Stimulated activated CD8-positive, alpha-beta memory T cell treated with anti-CD3 and anti-CD28 coated beads, Interleukin-4, amount 100 ng/mL, for 48 hours (primary cell): ENCODE measurements at regions not wholly inside any gene's neighbourhood (a gene's known extent, or its start where the extent isn't known, plus 50 kb on each side); places are given as distances from the start of the nearest gene placed in this dataset.
"Not testable (repeated sequence)": the region's sequence is repeated elsewhere in the genome, so short reads cannot be mapped to it uniquely, and the experiment has no call there.

Experiments
- DNase-seq: peaks from one replicate; pipeline ENCODE4 v3.0.0-alpha.2; 2020

DNA sequence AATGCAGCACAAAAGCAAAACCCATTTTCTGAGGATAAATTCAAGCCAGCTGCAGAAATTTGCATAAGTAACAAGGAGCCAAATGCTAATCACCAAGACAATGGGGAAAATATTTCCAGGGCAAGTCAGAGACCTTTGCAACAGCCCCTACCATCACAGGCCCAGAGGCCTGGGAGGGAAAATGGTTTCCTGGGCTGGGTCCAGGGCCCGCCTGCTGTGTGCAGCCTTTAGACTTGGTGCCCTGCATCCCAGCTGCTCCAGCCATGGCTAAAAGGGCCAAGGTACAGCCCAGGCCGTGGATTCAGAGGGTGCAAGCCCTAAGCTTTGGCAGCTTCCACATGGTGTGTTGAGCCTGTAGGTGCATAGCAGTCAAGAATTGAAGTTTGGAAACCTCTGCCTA lies 309.5 kb upstream of the SGCG start:
- no peak for DNase-seq

DNA sequence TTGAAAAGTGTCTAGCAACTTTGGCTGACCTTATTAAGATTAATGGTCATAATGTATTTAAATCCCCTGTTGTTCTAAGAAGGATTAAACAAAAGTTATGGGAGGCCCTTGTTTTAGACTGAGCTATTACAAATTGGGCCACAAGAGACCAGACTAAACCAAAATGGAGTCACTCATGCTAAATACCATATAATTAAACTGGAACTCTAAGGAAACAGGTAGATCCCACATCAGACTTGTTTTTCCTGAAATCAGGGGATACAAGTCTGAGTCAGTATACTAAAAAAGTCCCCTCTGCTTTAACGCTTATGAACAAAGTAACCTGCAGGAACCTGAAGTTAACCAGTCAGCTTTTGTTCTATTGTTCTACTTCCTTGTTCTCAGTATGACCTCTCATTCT lies 305.9 kb upstream of the SGCG start:
- no peak for DNase-seq

DNA sequence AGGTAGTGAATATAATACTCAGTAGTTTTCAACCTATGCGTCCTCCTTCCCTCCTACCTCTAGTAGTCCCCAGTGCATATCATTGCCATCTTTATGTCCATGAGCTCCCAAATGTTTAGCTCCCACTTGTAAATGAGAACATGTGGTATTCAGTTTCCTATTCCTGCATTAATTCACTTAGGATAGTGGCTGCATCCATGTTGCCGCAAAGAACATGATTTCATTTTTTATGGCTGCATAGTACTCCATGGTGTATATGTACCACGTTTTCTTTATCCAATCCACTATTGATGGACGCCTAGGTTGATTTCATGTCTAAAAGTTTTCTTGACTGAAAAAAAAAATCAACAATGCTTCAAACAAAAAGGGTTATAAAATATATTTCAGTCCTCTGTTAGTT lies 303.4 kb upstream of the SGCG start:
- DNase-seq: no peak

DNA sequence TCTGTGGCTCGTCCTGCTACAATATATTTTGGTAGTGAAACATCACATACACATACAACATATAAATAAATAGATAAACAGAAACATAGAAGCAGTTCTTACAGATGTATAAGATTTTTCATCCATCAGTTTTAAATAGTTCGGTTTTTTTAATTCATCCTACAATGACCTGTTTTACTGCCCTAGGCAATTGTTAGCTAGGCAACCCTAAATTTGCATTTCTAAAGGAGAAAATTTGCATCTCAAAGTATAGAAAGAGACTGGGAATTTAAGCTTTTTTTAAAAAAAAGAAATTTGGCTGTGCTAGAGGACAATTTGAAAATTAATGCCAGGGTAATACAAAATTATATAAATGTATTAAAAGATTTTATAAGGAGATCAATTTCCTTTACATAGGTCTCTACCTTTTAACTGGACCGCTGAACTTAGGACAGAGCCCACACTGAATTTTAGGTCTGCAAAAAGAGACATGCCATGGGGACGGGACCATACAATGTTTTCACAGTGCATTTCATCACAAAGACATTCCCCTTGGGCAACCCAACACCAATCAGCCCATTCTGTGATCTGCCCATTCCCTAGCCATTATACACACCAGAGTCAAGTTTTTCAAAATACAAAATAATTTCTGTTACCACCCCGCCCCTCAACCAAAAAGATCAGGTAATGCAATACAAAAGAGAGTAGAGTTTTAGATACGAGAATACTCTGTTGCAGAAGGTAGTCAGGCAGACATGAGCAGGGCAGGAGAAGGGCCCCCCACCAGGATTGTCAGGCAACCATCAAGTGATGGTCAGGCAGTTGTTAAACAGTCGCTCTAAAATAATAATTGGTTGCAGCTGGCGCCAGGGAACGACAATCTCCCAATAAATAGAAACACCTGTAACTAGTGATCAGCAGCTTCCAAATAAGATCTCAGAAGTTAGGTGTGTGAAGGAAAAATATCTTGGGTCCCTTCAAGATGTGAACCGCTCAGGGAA lies 299.7 kb upstream of the SGCG start:
- DNase-seq: no peak

DNA sequence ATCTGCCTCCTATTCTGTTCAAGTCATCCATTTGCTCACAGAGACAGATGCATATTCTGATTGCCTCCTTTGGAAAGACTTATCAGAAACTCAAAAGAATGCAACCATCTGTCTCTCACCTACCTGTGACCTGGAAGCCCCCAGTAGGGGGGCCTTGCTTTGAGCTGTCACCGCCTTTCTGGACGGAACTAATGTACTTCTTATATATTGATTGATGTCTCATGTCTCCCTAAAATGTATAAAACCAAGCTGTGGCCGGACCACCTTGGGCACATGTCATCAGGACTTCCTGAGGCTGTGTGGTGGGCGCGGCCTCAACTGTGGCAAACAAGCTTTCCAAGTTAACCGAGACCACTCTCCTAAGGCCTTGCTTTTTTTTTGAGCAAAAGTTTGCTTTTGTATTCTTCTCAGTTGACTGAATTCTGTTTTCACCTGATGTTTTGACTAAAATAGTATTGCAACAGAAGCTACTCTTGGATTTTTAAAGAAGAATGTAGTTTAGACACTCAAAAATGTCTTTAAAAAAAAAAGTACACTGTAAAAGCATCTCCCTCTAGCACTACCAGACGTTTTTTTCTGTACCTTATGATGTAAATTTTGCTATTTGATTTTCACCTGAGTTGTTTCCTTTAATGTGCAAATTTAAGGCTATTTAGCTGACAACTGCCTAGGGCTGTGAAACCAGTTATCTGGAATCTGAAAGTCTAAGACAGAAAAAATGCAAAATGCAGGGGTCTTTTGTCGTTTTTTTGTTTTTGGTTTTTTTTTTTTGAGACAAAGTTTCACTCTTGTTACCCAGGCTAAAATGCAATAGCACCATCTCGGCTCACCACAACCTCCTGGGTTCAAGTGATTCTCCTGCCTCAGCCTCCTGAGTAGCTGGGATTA lies 298.8 kb upstream of the SGCG start:
- not testable (repeated sequence) for DNase-seq

DNA sequence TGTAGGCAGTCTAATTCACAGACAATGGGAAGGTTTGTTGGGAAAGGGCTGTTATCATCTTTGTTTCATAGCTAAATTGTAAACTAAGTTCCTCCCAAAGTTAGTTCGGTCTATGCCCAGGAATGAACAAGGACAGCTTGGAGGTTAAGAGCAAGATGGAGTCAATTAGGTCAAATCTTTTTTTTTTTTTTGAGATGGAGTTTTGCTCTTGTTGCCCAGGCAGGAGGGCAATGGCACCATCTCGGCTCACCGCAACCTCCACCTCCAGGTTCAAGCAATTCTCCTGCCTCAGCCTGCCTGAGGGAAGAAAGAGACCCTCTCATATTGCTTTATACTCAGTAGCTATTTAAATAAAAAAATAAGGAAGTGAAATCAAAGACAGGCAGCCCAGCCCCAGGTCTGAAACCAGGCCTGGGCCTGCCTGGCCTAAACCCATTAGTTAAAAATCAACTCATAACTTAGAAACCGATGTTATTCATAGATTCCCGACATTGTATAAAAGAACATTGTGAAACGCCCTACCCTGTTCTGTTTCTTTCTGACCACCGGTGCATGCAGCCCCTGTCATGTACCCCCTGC lies 297.4 kb upstream of the SGCG start:
- DNase-seq: no peak

DNA sequence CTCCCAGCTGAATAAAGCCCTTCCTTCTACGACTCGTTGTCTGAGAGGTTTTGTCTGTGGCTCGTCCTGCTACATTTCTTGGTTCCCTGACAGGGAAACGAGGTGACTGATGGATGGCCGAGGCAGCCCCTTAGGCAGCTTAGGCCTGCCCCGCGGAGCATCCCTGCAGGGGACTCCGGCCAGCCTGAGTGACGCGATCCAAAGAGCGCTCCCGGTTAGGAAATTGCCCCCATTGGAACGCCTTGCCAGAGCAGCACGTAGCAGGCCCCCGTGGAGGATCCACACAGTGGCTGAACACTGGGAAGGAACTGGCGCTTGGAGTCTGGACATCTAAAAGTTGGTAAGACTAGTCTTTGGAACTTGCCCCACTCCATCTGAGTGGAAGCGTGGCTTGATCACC lies 296.8 kb upstream of the SGCG start:
- no peak for DNase-seq

DNA sequence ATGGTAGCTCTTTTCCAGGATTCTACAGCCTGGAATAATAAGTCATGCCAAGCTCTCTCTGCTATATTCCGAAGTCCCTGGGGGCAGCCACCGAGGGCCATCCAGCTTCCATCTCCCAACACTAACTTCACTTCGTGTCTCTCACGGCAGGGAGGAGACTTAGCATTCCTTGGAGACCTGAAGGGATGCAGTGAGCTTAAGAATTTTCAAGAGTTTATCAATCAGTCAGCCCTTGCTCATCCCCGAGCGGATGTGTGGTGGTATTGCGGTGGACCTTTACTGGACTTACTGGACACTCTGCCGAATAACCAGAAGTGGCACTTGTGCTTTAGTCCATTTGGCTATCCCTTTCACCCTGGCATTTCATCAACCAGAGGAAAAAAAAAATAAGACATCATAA lies 294.7 kb upstream of the SGCG start:
- not testable (repeated sequence) for DNase-seq

DNA sequence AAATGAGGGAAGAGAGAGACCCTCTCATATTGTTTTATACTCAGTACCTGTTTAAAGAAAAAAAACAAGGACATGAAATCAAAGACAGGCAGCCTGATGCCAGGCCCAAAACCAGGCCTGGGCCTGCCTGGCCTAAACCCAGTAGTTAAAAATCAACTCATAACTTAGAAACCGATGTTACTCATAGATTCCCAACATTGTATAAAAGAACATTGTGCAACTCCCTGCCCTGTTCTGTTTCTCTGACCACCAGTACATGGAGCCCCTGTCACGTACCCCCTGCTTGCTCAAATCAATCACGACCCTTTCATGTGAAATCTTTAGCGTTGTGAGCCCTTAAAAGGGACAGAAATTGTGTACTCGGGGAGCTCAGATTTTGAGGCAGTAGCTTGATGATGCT lies 291.4 kb upstream of the SGCG start:
- DNase-seq: not testable (repeated sequence)

DNA sequence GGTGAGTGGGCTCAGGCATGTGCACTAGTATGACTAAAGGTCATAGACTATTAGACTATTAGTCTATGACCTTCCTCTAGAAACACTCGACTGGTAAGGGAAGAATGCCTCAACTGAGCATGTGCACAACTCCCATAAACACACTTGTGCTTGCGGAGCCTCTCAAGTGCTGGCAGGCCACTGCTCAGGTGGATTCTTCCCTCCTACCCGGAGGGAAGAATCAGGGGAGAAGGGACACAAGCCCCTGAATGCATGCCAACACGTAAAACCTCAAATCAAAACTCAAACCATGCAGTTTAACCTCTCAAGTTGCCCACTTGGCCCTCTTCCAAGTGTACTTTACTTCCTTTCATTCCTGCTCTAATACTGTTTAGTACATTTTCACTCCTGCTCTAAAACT lies 287.6 kb upstream of the SGCG start:
- no peak for DNase-seq

DNA sequence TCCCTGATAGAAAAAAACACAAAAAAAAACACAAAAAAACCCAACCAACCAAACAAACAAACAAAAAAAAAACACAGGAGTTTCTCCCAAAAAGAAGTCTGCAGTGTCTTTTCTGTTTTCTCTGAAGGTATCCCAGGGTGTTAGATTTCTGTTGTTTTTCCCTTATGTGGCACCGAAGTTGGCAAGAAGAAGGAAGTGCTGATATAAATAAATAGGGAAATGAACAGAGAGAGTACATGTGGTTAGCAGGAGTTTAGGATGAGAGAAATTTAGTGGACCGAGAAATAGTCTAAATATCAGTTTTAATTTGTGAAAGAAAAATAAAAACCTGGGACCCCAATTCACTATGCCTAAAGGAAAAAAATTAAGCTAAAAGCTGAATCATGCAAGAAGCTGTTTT lies 287.0 kb upstream of the SGCG start:
- no peak for DNase-seq

DNA sequence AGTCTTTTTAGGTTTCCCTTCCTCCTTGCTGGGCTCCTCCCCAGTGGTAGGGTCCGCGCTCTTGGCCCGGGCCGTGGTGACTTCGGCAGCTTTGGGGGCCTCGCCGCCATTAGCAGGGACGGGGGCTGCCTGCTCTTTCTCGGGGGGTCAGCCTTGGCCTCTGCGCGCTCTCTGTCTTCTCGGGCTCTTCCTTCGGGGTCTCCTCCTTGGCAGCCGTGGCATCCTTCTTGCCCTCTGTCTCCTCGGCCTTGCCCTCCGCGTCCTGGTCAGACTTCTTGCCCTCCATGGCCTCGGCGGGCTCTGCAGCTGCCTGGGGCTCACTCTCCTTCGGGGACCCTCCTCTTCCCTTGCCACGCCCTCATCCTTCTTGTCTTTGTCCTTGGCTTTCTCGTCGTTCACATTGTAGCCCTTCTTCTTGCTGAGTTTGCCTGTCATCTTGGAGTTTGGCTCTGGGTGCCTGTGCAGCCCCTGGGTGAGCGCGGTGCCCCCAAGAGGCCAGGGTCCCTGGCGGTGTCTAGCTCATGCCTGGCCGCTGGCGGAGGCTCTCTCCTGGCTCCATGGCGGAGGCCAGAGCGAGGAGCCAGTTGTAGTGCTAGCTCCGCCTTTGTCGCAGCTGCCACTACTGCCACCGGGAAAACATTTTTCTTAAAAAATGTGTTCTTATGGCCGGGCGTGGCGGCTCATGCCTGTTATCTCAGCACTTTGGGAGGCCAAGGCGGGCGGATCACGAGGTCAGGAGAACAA lies 283.0 kb upstream of the SGCG start:
- no peak for DNase-seq

DNA sequence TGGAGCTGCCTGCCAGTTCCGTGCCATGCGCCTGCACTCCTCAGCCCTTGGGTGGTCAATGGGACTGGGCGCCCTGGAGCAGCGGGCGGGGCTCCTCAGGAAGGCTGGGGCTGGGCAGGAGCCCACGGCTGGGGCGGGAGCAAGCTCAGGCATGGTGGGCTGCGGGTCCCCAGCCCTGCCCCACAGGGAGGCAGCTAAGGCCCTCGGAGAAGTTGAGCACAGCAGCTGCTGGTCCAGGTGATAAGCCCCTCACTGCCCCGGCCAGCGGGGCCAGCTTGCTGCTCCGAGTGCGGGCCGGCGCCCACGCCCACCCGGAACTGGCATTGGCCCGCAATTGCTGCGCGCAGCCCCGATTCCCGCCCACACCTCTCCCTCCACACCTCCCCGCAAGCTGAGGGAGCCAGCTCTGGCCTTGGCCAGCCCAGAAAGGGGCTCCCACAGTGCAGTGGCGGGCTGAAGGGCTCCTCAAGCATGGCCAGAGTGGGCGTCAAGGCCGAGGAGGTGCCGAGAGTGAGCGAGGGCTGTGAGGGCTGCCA lies 280.3 kb upstream of the SGCG start:
- DNase-seq: not testable (repeated sequence)

DNA sequence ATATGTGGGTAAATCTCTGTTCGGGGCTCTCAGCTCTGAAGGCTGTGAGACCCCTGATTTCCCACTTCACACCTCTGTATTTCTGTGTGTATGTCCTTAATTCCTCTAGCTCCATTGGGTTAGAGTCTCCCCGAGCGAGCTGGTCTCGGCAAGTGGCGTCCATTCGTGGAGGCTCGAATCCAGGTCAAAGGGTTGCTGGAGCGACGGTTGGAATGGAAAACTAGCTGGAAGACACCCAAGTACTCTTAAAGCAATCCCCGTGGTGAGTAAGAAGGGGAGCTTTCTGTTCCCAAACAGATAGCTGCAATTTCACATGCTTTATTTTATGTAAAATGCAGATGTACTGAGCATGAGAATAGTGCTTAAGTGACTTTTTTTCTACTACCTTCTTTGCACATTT lies 277.5 kb upstream of the SGCG start:
- DNase-seq: no peak

DNA sequence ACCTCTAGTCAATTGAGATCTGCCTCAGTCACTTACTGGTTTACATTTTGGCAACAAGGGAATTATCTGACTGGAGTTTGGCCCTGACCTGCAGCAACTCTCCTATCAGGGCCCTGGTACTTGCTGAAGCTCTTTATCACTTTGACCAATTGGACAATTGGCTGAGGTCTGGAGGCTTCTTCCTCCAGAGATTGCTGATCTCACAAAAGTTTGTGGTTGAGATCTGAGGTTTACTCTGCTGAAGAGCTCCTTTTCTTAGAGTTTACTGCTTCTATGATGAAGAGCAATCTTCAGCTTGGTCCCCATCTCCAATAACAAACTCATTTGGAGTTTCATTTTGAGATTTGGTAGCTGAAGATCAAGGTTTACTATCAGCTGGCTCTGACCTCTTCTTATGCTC lies 276.9 kb upstream of the SGCG start:
- no peak for DNase-seq

DNA sequence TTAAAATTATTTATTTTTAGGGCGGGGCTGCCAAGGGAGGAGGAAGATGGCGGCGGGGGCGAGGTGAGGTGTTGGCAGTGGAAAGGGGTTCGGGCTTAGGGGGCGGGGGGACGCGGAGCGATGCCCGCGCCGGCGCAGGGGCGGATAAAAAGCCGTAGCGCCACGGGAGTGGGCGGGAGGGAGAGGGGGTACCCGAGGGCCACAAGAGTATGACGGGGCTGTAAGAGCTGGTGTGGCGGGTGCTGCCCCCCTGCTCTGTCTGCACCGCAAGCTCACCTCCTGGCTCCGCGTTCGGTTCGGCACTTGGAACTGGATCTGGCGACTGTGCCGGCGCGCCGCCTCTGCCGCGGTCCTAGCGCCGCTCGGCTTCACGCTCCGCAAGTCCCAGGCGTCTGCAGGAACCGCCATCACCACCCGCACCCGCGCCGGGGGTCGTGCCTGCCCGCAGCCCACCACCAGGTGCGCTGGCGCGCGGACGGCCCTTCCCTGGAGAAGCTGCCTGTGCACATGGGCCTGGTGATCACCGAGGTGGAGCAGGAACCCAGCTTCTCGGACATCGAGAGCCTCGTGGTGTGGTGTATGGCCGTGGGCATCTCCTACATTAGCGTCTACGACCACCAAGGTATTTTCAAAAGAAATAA lies 265.2 kb upstream of the SGCG start:
- DNase-seq: no peak

DNA sequence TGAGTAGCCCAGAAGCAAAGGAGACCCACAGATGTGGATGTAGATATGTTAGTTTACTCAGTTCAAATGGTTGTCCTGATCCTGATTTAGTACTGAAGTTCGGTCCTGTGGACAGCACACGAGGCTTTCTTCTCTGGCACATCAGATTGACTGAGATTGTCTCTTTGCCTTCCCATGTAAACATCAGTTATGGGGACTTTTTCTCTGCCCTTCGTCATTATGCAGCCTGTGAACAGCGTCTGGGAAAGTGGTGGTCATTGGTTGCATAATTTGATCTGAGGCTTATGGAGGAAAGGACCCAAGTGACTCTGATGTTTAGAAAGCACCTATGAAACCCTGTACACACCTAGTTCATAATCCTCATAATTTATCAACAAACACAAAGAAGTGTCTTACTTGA lies 264.5 kb upstream of the SGCG start:
- DNase-seq: not testable (repeated sequence)

DNA sequence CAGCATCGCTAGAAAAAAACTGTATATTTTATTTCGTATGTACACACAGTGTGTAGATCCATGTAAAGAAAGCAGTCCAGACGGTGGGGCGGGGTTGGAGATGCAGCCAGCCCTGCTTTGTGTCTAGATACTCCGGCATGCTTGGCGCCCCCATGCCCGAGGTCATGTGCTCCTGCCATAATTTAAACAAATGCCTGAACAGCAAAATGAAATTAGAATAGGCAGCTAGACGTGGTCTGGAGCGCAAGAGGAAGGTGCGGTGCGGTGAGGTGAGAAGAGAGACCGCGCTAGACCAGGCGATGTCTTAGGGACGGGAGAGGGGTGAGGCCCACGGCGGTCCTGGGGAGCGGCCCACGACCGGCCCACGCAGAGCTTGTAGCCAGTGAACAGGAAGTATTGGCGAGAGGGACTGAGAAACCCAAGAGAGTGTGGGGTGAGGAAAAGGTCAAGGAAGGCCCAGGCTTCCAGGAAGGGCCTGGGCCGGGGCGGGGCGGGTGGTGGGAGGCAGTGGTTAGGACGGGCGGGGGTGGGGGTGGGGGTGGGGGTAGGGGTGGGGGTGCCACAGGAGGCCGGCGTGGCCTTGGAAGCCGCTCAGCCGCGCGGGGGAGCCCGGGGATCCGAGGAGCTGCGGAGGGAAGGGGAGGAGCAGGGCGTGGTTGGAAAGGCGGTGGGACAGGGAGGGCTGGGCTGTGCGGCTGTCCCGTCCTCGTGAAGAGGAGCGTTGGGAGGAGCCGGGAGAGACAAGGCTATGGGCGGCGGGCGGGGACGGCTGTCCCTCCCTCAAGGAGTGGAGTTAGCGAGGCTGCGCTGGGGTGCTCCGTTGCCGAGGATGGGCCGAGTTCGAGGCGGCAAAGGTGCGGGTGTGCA lies 254.7 kb upstream of the SGCG start:
- no peak for DNase-seq

DNA sequence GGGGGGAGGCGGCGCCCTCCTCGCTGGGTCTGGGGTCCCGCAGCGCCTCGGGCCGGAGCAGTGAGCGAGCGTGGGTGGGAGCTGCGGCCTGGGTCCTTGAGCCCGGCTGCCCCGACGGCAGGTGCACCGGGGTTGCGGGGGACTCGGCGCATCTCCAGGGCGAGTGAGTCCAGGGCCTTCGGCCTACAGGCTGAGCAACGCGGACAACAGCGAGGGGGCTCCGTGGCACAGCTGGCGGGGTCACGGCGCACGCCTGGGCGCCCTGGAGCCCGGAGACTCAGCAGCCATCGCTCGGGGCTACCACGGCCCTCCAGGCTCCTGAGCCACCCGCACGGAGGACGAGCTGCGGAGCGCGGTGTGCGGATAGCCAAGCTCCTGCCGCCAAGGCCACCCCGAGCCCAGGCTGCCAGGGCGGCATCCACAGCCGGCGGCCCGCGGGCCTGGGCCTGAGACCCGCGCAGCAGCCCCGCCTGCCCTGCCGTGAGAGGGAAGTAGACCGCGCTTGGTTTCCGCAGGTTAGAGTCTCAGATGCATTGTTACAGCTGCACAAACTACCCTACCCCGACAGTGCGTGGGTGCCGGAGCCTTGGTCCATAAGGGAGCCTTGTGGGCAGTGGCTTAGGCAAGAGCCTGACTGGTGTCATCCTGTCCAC lies 253.9 kb upstream of the SGCG start:
- DNase-seq: no peak

DNA sequence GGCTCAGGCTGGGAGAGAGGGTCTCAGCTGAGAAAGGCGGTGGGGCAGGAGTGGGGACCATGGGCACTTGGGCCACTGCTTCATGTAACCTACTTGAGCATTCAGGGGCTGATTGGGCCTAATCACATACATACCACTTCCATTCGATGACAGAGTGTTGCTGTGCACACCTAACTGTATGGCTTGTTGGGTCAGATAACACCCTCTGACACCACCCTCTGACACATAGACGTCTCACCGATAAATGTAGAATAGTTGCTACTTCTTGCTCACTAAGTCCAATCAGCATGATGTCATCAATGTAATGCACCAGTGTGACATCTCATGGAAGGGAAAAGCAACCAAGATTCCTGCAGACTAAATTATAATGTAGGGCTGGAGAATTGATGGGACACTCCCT lies 252.9 kb upstream of the SGCG start:
- not testable (repeated sequence) for DNase-seq
